ENCODE measurements at regions not wholly inside any gene's neighbourhood (a gene's known extent, or its start where the extent isn't known, plus 50 kb on each side); places are given as distances from the start of the nearest gene placed in this dataset.

DNA sequence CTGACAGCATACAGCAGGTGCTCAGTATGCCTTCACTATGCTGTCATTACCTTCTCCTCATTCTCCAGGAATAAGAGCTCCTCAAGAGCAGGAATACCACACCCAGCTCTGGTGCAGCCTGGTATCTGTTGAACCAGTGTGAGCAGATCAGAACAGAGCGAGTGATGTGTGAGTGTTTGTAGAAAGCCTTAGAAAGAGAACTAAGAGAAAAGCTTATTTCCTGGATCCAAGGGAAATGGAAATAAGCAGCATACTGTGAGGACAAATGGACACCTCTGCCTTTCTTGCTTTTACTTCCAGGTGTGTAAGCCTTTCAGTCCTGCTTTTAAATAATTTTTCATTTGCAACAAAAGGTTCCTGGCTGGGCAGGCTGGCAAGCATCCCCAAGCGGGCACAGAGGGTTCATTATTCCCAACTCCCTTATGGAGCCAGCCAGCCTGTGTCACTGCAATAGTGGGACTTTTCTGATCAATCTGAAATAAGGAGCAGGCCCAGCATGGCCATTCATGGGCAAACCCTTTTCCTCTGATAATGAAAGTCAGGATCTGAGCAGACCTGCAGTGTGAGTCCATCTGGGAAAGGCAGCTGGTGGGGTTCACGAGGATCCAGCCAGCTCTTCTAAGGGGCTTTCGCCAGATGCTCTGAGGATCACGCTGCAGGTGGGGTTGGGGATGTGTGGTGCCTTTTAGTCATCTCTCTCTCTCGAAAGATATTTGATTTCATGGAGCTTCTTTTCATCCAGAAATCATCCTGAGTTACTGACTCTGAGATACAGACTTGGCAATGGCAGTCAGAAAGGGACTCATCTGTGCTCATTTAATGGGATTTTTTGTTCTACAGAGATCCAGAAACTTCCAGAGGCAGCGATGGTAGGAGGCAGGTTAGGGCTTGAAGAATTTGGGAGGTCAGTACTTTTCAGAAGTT is 594.9 kb upstream of the CFAP20DC start:
- DNase-seq = no peak

- no peak for DNase-seq
These were observed 591.5 kb upstream of the CFAP20DC start for GRCh38 chr3:59641169-59641899.

DNA sequence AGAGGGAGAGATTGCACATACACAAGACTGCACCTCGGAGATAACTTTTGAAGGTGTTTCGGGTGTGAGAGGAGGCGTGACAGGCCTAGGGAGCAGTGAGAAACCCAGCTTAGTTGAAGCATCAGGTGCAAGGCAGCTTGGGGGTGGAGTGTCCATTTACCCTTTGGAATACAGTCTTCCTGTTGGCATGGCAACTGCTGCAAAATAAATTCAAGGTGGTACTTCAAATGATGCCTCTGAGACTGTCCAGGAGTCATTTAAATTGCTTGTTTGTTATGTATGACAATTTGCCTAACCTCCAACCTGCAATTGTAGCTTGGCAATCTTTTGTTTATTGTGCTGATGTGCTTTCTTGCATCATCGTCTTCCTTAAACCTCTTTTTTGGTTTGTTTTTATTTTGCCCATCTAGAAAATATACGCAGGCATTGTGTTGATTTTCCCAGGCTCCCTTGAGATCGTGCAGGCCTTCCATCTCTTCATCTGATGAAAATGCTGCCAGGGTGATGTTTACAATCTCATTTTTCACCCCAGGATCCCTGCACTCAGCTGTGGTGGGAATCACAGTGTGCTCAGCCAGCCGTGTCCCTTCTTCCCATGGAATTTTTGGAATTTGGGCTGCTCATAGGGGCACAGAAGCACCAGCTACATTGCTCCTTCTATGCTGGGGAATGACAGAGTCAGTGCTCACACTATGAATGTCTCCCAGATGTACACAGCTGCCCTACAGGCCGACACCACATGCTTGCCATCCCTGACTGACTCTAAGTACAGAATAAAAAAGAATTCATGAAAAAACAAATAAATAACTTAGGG is 583.1 kb upstream of the CFAP20DC start:
- DNase-seq = no peak

DNA sequence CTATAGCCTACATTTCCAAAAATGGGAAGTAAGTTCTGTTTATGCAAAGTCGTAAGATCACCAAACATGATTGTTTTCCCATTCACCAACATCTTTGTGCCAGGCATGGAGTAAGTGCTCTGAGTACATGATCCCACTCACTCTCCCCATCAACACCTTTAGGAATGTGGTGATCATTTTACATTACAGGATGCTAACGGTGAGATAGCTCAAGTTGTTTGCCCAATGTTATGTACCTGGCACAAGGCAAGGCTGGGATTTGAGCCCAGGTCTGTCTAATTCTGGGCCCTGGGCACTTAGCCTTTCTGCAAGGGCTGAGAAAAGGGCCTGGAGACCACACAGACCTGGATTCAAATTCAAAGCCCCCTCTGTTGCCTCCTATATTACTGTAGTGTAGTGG is 581.7 kb upstream of the CFAP20DC start:
- no peak for DNase-seq

DNA sequence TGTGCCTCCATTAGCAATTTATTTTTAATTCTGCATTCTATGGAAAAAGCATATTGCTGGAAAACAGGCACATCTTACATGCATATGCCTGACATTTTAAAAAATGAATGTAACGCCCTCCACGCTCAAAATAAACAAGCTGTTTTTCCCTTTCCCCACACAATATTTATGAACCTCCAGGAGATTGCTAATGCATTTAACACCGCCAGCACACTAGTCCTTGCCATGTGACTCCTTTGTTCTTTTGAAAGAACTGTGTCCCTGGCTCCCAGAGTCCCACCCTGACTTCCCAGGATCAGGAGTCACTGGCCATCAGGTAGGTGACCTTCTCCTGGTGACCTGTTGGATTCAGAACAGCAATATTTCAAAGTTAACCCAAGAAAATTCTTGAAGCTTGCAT is 571.2 kb upstream of the CFAP20DC start:
- DNase-seq = no peak

DNA sequence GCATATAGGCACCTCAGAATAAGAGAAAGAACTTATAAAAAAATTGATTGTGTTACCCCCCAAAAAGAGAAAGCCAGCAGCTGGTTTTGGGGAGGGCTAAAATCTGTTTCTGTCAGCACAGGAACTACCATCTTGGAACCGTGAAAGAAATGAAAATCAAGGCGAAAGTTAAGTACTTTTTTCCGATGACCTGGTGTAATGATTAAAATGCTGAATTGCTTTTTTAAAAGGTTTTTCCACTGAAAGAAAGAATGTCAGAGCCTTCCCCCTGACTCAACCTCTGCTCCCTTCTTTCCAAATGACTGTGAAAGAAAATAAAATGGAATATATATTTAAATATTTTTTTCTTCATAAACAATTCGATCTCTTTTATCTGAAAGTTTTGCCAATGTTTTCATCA is 570.5 kb upstream of the CFAP20DC start:
- no peak for DNase-seq

DNA sequence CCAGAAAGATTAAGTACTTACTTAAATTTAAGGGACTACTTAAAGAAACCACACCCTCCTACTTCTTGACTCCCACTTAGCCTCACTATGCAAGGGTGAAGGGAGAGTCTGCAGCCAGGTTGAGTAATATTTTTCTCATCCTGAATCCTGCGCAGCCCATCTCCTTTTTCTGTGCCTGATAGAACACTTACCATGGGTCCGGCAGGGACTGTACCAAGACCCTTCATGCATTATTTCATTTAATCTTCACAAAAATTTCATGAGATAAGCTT is 562.6 kb upstream of the CFAP20DC start:
- DNase-seq = no peak

DNA sequence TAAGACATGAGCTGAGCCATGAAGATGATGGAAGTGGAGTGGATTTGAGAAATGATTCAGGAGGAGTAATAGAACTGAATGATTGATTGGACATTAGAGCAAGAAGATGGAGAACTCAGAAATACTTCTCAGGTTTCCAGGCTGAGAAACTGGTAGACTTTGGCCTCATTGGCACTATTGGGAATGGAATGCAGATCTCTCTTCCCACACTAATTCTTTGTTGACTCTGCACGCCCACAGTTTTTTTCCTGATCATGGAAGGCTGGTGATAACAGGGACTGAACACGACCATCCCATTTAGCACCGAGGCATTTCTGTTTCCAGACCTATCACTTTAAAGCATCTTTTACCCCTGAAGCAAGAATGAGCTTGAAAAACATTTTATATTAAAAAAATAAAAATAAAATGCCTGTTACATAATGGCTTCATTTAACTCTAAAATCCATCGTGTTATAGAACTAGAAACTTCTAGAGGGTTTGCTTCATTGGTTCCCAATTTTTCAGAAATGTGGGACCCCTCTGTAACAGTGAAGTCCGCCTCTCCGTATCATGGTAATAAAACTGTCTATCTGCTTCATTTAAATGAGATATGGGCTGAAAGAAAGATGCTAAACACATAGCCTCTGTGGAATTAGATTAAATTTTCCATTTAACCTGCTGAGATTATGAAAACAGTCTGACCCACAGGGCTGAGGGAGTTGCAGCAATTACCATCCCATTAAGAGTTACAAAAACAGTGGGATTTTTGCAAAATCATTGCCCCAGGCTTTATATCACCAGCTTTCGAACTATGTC is 562.0 kb upstream of the CFAP20DC start:
- no peak for DNase-seq

DNA sequence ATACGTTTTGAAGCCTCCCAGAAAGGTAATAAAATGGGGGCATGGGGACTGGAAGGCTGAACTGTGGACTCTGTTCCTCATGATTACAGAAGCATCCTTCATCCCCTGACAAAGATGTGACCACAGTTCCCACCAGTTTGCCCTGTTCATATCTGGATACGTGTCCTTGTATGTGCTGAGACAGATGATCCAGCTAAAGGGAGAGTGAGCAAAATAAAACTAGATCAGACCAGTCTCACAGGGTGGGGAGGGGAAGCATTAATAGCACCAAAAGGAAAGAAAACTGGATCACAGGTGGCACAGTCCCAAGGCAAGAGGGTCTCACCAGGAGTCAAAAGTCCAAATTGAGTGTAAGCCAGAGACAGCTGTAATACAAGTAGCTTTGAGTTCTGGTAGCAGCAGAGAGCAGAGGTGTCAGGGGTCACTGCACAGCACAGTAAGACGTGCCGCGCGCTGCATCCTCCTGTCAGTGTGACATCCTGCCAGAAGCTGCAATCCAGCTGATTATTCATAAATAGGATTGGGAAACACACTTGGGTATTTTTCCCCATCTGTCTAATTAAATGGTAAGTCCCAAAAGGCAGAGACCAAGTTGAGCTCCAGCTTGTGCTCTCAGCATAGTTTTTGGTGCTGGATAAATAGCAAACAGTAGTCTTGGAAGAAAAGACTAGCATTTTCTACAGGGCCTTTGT is 560.0 kb upstream of the CFAP20DC start:
- DNase-seq = no peak

DNA sequence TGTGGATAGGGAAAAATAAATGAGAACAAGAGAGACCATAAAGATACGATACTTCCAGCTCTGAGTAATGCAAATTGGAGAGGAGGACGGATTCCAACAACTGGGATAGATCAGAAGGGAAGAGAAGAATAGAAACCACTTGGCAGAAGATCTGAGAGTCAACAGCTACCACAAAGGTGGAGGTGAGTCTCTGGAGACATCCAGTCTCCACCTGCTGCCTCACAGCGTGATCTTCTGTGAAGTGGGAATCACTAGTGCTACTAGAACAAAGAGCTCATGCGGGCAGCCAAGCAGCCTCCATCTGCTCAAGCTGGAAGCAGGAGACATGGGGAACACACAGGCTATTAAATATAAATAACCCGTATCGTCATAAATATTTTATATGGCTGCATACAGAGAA is 558.5 kb upstream of the CFAP20DC start:
- DNase-seq = no peak

DNA sequence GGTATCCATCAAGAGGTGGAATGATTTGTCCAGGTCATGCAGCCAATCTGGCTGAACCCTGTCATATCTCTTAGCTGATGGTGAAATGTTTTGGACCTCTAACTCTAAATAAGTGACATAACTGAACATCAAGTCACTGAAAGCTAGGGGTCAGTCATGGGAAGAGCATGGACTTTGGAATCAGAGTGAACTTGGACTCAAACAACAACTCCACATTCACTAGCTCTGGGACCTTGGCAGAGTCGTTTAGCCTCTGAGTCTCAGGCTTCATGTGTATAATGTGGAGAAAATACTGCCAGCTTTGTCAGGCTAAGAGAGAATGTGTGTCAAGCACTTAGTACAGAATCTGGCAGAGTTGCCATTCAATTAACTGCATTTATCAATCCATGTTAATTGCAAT is 557.8 kb upstream of the CFAP20DC start:
- no peak for DNase-seq

DNA sequence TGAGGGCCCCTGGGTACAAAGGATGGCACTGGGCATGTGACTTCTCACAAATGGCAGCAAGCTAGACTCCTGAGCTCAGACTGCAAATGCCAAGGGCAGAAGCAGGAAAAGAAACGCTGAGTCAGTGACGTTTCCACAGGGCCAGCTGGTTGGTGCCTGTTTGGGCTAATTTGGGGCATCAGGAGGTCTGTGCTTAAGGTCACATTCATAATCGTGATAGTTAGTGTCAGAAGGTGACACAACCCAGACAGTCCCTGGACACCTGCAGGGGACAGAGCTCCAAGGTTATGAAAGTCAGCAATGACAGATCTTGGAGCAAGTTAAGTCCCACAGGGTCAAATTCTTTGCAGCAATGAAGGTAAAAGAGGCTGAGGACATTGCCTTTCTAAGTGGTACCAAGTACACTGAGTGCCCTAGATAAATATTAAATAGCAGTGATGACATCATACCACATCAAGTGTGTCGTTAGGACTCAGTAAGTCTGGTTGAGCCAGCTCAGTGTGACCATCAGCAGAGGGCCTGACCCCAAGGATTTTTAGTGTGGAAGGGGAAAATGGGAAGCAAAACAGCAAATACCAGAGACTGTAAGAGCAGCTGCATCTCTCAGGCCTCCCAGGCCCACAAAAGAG is 556.9 kb upstream of the CFAP20DC start:
- no peak for DNase-seq

GRCh38 chr3:59605944-59606534 is 556.2 kb upstream of the CFAP20DC start:
- DNase-seq = no peak

- DNase-seq = no peak
These were observed 555.5 kb upstream of the CFAP20DC start for GRCh38 chr3:59605318-59605717.

GRCh38 chr3:59601486-59601885 is 551.7 kb upstream of the CFAP20DC start:
- DNase-seq = no peak

DNA sequence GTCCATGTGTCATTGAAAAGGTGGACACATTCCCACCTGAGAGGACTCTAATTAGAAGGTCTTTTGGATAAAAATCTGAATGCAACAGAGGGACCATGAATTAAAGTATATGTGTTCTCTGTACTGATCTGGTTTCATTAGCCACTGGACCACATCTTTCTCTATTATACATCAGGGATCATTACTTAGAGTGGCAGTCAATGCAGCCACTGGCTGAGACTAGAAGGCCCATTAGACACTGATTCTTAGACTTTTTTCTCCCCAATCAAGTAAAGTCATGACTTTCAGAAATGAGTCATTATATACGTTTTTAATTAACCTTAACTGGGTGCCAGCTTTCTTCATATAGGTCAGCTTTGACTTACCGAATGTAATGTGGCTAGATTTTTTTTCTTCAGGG is 550.8 kb upstream of the CFAP20DC start:
- no peak for DNase-seq

- DNase-seq = no peak
These were observed 546.9 kb upstream of the CFAP20DC start for GRCh38 chr3:59596741-59597140.

DNA sequence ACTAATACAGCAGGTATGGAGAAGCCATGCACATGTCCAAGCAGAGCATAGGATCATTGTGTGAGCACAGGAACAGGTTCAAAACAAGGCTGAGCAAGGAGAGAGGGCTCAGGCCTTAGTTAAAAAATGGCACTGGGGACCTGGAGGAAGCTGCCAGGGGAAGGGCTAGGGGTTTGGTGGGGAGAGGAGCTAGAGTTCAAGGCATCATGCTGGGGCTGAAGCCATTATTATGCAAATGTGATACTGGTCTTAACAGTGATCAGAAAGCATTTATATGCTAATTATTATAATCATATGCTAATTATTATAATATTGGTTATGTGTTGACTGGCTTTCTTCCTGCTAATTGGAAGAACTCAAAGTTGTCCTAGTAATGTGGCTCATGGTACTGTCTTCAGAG is 546.0 kb upstream of the CFAP20DC start:
- DNase-seq = no peak

- DNase-seq = no peak
These were observed 543.6 kb upstream of the CFAP20DC start for GRCh38 chr3:59593380-59593779.

DNA sequence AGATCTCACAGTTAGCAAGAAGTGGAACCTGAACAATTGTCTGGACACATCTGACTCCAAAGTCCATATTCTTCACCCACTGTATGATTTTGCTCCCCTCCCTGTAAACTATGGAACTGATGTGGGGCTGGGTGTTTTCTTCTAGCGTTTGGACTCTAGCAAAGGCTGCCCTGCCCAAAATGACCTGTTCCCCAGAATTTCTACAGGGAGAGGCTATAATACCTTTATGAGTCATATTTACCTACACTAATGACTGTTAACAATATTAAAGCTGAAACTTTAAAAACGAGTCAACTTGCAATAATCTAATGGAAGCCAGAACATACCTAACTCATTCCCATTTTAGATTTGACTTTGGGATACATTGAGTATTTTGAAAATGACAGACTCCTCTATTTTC is 531.2 kb upstream of the CFAP20DC start:
- DNase-seq = no peak

- DNase-seq = no peak
These were observed 530.7 kb upstream of the CFAP20DC start for GRCh38 chr3:59580499-59580898.

All from CD4-positive, alpha-beta T cell treated with Interleukin-17A for 4 hours (primary cell).